Lower lobe of right lung (tissue), 2 donors: ENCODE measurements at regions not wholly inside any gene's neighbourhood (a gene's known extent, or its start where the extent isn't known, plus 50 kb on each side); places are given as distances from the start of the nearest gene placed in this dataset.
A peak's percentile ranks its signal among the peaks of the same experiment; 100 is the strongest.

Experiments used
- ATAC-seq, 2 donors: fragments of 200-7000 bp; cut with Tn5 transposase; one replicate each; pipeline ENCODE4 v1.9.1; 2020 to 2022; ENCODE audit warnings: mild to moderate bottlenecking in 2 of 2, moderate library complexity in 2 of 2
- DNase-seq: peaks from one replicate; pipeline ENCODE4 v3.0.0-alpha.2; 2020
- H3K27ac ChIP-seq: fragments of 200-600 bp; one replicate; pipeline ENCODE4 v1.8.0; 2022
- H3K27me3 ChIP-seq: fragments of 200-600 bp; one replicate; pipeline ENCODE4 v1.8.0; 2022; ENCODE audit warnings: low read depth
- H3K36me3 ChIP-seq: fragments of 200-600 bp; one replicate; pipeline ENCODE4 v1.8.0; 2022; ENCODE audit warnings: mild to moderate bottlenecking
- H3K4me1 ChIP-seq: fragments of 200-600 bp; one replicate; pipeline ENCODE4 v1.8.0; 2022
- H3K4me3 ChIP-seq: fragments of 200-600 bp; one replicate; pipeline ENCODE4 v1.8.0; 2022; ENCODE audit warnings: mild to moderate bottlenecking
- H3K9me3 ChIP-seq: fragments of 200-600 bp; one replicate; pipeline ENCODE4 v1.8.0; 2022
- intact Hi-C: fragments of 100-400 bp; cut with DNase I; formaldehyde crosslinking; loops from one replicate; pipeline ENCODE4 v1.11.0; 2022
- TF ChIP-seq, protein P1 (sequence below): fragments of 200-600 bp; IDR thresholded peaks from one replicate; pipeline ENCODE4 v1.8.0; 2022; ENCODE audit warnings: antibody characterized with exemption, mild to moderate bottlenecking
- donor health status: DM: no; HTN: yes; CAD: no; lungs with severe emphysema.

DNA sequence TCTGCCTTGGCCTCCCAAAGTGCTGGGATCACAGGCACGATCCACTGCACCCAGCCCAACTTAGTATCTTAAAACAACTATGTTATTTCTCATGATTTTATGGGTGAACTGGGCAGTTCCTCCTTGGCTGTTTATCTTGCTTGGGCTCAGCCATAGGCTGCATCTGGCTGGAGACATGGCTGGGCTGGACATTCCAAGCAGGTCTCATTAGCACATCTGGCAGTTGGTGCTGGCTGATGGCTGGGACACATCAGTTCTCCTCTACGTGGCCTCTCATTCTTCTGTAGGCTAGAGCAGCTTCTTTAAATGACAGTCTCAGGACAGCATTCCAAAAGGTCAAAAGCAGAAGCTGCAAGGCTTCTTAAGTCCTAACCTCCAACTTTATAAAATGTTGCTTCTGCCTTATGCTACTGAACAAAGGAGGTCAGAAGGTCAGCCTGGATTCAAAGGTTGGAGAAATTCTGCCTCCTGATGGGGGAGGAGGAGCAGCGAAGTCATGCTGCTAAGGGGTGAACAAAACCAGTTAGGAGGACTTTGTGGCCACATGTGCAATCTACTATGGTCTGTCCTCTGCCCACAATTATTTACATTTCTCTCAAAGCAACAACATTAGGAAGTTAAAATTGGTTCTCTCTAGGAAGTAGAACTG, 144.0 kb downstream of the AQP9 start:
- no peaks in the 10 kb centered on the region for H3K36me3 ChIP-seq
- H3K27me3 ChIP-seq, result no peaks in the 10 kb centered on the region
- no peaks in the 10 kb centered on the region for H3K9me3 ChIP-seq
- DNase-seq (no peak), ATAC-seq (no peak)
- no peak overlapping the region for H3K27ac ChIP-seq
- H3K4me1 ChIP-seq, result no peaks in the 10 kb centered on the region
- intact Hi-C loops, result no loop called here
- TF ChIP-seq, protein P1, sequence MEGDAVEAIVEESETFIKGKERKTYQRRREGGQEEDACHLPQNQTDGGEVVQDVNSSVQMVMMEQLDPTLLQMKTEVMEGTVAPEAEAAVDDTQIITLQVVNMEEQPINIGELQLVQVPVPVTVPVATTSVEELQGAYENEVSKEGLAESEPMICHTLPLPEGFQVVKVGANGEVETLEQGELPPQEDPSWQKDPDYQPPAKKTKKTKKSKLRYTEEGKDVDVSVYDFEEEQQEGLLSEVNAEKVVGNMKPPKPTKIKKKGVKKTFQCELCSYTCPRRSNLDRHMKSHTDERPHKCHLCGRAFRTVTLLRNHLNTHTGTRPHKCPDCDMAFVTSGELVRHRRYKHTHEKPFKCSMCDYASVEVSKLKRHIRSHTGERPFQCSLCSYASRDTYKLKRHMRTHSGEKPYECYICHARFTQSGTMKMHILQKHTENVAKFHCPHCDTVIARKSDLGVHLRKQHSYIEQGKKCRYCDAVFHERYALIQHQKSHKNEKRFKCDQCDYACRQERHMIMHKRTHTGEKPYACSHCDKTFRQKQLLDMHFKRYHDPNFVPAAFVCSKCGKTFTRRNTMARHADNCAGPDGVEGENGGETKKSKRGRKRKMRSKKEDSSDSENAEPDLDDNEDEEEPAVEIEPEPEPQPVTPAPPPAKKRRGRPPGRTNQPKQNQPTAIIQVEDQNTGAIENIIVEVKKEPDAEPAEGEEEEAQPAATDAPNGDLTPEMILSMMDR, result no peak
- no peak overlapping the region for H3K4me3 ChIP-seq

DNA sequence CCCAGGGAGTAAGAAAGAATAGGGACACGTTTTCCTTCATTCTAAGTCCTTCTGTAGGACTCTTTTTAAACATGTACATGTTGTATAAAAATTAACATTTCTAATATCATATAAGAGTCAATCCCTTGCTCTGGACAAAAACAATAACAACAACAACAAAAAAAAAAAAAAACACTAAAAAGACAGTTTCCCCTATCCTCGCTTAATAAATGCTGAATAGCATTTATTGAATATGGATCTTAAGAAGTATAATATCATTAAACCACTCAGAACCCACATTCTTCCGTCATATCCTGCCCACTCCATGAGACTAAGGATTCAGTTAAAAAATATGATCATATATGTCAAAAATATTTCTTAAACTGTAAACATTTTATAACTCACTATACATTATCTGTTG, 145.1 kb downstream of the AQP9 start:
- TF ChIP-seq, protein P1, result no peak
- no peak overlapping the region for H3K27ac ChIP-seq
- H3K4me3 ChIP-seq, result no peak overlapping the region
- intact Hi-C loops, result no loop called here
- no peaks in the 10 kb centered on the region for H3K36me3 ChIP-seq
- H3K27me3 ChIP-seq, result no peaks in the 10 kb centered on the region
- DNase-seq, result no peak
- H3K9me3 ChIP-seq, result no peaks in the 10 kb centered on the region
- no peaks in the 10 kb centered on the region for H3K4me1 ChIP-seq
- ATAC-seq, result no peak

DNA sequence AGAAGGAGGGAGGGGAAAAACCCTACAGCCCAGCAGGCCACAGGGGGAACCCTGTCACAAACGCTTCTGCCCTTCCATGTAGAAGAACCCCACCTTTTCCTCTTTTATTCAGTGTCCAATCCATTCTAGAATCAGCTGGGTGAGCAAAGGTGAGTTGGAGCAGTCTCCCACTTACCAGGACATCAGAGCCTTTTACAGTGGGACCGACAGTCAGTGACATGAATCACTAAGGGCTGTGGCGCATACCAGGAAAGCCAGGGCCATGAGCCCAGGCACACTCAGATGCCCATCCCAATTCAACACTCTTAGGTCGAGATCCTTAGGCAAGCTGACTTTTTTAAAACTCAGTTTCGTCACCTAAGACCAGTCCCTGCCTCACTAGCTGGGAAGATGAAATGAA, 146.1 kb downstream of the AQP9 start:
- TF ChIP-seq, protein P1, result no peak
- Histone ChIP-seq H3K27ac (no peak overlapping the region), H3K4me3 (no peak overlapping the region), H3K36me3 (no peaks in the 10 kb centered on the region), H3K9me3 (no peaks in the 10 kb centered on the region), H3K4me1 (no peaks in the 10 kb centered on the region), H3K27me3 (no peaks in the 10 kb centered on the region)
- ATAC-seq (peak; percentile 89), DNase-seq (no peak)
- intact Hi-C loops, result no loop called here

- DNase-seq (no peak), ATAC-seq (no peak)
- H3K27ac ChIP-seq, result no peak overlapping the region
- no peaks in the 10 kb centered on the region for H3K36me3 ChIP-seq
- H3K4me3 ChIP-seq, result no peak overlapping the region
- no peaks in the 10 kb centered on the region for H3K9me3 ChIP-seq
- H3K27me3 ChIP-seq, result no peaks in the 10 kb centered on the region
- TF ChIP-seq, protein P1, result no peak
- no peaks in the 10 kb centered on the region for H3K4me1 ChIP-seq
- intact Hi-C loops, result no loop called here
Measured at GRCh38 chr15:58285212-58285920, 146.4 kb upstream of the LIPC start.

GRCh38 chr15:58285921-58286278, 145.9 kb upstream of the LIPC start:
- no peak for ATAC-seq

More at GRCh38 chr15:58285921-58286278, 145.9 kb upstream of the LIPC start:
- DNase-seq, result no peak
- intact Hi-C loops, result no loop called here
- no peak overlapping the region for H3K4me3 ChIP-seq
- H3K4me1 ChIP-seq, result no peaks in the 10 kb centered on the region
- no peaks in the 10 kb centered on the region for H3K36me3 ChIP-seq
- H3K27ac ChIP-seq, result no peak overlapping the region
- H3K9me3 ChIP-seq, result no peaks in the 10 kb centered on the region
- no peaks in the 10 kb centered on the region for H3K27me3 ChIP-seq
- TF ChIP-seq, protein P1, result no peak
